ENCODE measurements at regions not wholly inside any gene's neighbourhood (a gene's known extent, or its start where the extent isn't known, plus 50 kb on each side); places are given as distances from the start of the nearest gene placed in this dataset.
"Not testable (repeated sequence)": the region's sequence is repeated elsewhere in the genome, so short reads cannot be mapped to it uniquely, and the experiment has no call there.

DNA sequence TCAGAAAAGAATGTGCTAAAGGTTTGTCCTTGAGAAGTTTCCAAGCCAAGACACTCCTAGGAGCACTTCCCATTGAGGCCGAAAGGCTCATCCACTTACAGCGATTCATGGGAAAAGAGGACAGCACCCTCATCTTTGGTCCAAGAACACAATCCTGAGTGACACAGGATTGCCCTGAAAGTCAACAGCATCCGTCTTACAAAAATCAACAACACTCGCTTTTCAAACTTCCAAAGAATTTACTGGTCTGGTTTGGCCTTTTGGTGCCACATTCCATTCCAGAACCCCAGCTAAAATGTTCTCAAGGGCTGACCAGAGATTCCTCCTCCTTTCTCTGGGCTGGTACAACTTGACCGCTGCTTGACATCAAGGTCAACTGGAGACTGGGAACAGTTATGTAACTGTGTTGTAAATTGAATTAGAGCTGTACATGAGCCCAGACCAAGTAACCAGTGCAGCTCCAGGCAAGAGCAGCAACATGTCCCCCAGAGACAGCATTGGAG is 415.8 kb upstream of the PIK3R1 start:
- Mint-ChIP-seq H3K27me3 (no peaks in the 10 kb centered on the region), H3K27ac (no peak overlapping the region), H3K4me1 (ENCODE audit: low read depth) (peaks cover 5% of the 10 kb centered on the region), H3K9me3 (no peaks in the 10 kb centered on the region), H3K36me3 (ENCODE audit: low read depth) (no peaks in the 10 kb centered on the region), H3K4me3 (no peak overlapping the region)
- TF ChIP-seq, protein P1, sequence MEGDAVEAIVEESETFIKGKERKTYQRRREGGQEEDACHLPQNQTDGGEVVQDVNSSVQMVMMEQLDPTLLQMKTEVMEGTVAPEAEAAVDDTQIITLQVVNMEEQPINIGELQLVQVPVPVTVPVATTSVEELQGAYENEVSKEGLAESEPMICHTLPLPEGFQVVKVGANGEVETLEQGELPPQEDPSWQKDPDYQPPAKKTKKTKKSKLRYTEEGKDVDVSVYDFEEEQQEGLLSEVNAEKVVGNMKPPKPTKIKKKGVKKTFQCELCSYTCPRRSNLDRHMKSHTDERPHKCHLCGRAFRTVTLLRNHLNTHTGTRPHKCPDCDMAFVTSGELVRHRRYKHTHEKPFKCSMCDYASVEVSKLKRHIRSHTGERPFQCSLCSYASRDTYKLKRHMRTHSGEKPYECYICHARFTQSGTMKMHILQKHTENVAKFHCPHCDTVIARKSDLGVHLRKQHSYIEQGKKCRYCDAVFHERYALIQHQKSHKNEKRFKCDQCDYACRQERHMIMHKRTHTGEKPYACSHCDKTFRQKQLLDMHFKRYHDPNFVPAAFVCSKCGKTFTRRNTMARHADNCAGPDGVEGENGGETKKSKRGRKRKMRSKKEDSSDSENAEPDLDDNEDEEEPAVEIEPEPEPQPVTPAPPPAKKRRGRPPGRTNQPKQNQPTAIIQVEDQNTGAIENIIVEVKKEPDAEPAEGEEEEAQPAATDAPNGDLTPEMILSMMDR (IDR thresholded peaks at IDR 0.05), result no peak
- POLR2A ChIA-PET, result no interaction called here
- DNase-seq (no peak), ATAC-seq (no peak)
- CTCF ChIA-PET, result no interaction called here
- intact Hi-C loops (cut with micrococcal nuclease), result no loop called here

DNA sequence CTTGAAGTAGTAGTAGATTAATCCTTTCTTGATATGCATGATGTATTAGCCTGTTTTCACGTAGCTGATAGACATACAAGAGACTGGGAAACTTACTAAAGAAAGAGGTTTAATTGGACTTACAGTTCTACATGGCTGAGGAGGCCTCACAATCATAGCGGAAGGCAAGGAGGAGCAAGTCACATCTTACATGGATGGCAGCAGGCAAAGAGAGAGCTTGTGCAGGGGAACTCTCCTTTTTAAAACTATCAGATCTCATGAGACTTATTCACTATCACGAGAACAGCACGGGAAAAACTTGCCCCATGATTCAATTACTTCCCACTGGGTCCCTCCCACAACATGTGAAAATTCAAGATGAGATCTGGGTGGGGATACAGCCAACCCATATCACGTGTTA is 417.1 kb upstream of the PIK3R1 start:
- H3K27me3 Mint-ChIP-seq; H3K4me3 Mint-ChIP-seq; intact Hi-C loops (cut with micrococcal nuclease); H3K36me3 Mint-ChIP-seq (ENCODE audit: low read depth); POLR2A ChIA-PET; CTCF ChIA-PET; DNase-seq; H3K9me3 Mint-ChIP-seq; H3K4me1 Mint-ChIP-seq (ENCODE audit: low read depth); H3K27ac Mint-ChIP-seq; ATAC-seq: not testable (repeated sequence)

DNA sequence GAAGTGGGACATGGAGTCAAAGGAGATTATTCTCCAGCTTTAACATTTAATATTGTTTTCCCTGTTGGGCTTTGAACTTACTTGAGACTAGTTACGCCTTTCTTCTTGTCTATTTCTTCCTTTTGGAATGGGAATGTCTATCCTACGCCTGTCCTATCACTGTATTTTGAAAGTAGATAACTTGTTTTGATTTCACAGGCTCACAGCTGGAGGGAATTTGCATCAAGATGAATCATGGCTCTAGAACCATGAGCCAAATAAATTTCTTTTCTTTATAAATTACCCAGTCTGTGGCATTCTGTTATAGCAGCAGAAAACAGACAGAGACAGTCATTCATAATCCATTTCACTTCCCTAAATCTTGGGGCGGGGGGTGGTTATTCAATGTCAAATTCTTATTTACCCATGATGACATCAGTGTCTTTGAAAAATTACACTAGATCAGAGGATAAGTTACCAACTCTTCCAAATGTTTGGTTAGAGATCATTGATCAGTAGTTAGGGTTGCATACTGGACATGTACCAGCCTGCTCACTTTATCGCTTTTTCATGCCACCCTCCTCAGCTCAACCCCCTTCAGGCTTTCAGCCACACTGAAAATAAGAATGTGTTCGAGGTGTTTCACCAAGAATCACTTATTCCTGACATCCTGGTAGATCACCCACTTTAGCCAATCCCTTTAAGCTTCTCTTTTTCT is 419.6 kb upstream of the PIK3R1 start:
- CTCF ChIA-PET, result no interaction called here
- intact Hi-C loops (cut with micrococcal nuclease), result no loop called here
- H3K27me3 Mint-ChIP-seq, result no peaks in the 10 kb centered on the region
- no peaks in the 10 kb centered on the region for H3K36me3 Mint-ChIP-seq (ENCODE audit: low read depth)
- POLR2A ChIA-PET, result no interaction called here
- no peak overlapping the region for H3K27ac Mint-ChIP-seq
- H3K9me3 Mint-ChIP-seq, result no peaks in the 10 kb centered on the region
- DNase-seq (no peak), ATAC-seq (no peak)
- H3K4me1 Mint-ChIP-seq (ENCODE audit: low read depth), result no peaks in the 10 kb centered on the region
- H3K4me3 Mint-ChIP-seq, result no peak overlapping the region
- TF ChIP-seq, protein P1 (IDR thresholded peaks at IDR 0.05), result no peak

DNA sequence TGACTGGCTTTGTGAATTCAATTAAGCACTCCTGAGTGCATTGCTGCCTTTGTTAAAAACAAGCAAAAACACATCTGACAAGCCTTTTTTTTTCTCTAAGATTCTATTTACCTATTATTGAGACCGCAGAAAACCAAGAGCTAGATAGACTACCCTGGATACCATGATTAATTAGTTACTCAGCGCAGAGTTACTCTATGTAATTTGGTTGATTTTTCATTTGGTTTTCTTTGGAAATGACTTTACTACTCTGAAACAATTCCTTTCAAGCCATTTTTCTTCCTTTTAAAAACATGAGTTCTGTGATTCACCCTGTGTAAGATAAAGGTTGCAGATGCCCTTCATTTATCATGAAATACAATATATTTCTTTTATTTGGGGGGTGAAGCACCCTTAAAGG is 421.6 kb upstream of the PIK3R1 start:
- no peak for ATAC-seq
- H3K4me1 Mint-ChIP-seq (ENCODE audit: low read depth), result no peaks in the 10 kb centered on the region
- no peaks in the 10 kb centered on the region for H3K9me3 Mint-ChIP-seq
- no peaks in the 10 kb centered on the region for H3K36me3 Mint-ChIP-seq (ENCODE audit: low read depth)
- ChIA-PET CTCF (no interaction called here), POLR2A (no interaction called here)
- no peak overlapping the region for H3K4me3 Mint-ChIP-seq
- no peak for DNase-seq
- H3K27ac Mint-ChIP-seq, result no peak overlapping the region
- TF ChIP-seq, protein P1 (IDR thresholded peaks at IDR 0.05), result no peak
- no peaks in the 10 kb centered on the region for H3K27me3 Mint-ChIP-seq
- intact Hi-C loops (cut with micrococcal nuclease), result no loop called here

DNA sequence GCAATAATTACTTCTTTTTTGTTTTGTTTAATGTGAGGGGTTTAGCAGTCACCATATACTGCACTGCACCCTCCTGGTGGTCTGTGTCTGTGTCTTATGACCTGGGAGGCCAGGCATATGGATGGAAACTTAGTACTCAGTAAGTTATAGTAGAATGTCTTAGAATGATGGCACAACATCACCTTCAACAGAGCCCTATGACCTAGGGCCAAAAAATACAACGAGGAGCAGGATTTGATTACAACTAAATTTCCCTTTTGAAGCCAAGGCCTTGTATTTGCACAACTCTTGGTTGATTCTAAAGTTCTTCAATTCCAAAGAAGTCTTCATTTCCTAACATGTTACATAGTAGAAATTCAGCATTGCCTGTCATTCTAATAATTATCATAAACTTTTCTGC is 422.1 kb upstream of the PIK3R1 start:
- DNase-seq (no peak), ATAC-seq (no peak)
- Mint-ChIP-seq H3K27ac (no peak overlapping the region), H3K4me3 (no peak overlapping the region), H3K36me3 (ENCODE audit: low read depth) (no peaks in the 10 kb centered on the region), H3K27me3 (no peaks in the 10 kb centered on the region), H3K4me1 (ENCODE audit: low read depth) (no peaks in the 10 kb centered on the region), H3K9me3 (no peaks in the 10 kb centered on the region)
- intact Hi-C loops (cut with micrococcal nuclease), result no loop called here
- ChIA-PET CTCF (no interaction called here), POLR2A (no interaction called here)
- TF ChIP-seq, protein P1 (IDR thresholded peaks at IDR 0.05), result no peak
